PC-9 (cell line): ENCODE measurements at regions not wholly inside any gene's neighbourhood (a gene's known extent, or its start where the extent isn't known, plus 50 kb on each side); places are given as distances from the start of the nearest gene placed in this dataset.
A peak's percentile ranks its signal among the peaks of the same experiment; 100 is the strongest.

Experiments
- BruUV-seq: library from RNA; stranded (reverse); fragments of 400-500 nt; replicated peaks from 2 replicates; lab custom pipeline; 2021; lab: Mats Ljungman, UMichigan
- CTCF ChIA-PET: fragments of 300-600 bp; sonication (Branson Sonifier 250); formaldehyde crosslinking; loops from one replicate; lab custom pipeline; 2022; ENCODE audit warnings: antibody characterized with exemption; lab: Charles Lee
- POLR2A ChIA-PET: fragments of 300-600 bp; sonication (Branson Sonifier 250); formaldehyde crosslinking; loops from one replicate; lab custom pipeline; 2022; ENCODE audit warnings: antibody characterized with exemption; ENCODE audit not compliant: unreplicated experiment; lab: Charles Lee
- DNase-seq, 2 experiments: peaks; one replicate each; pipeline versions ENCODE4 v3.0.0 to v3.0.0-alpha.2; 2015 to 2022; ENCODE audit warnings: mixed read lengths in 1 of 2
- H2AFZ ChIP-seq: fragments of 200-600 bp; sonication (generic); 2 replicates; pipeline ENCODE4 v1.8.1; 2017; ENCODE audit warnings: antibody characterized with exemption
- H3F3A ChIP-seq: fragments of 200-600 bp; sonication (generic); 2 replicates; pipeline ENCODE4 v1.8.1; 2017; ENCODE audit warnings: antibody characterized with exemption, mild to moderate bottlenecking, low read depth; ENCODE audit not compliant: insufficient read depth
- H3K27ac ChIP-seq: fragments of 200-600 bp; sonication (generic); 2 replicates; pipeline ENCODE4 v1.6.1; 2016; ENCODE audit warnings: mixed run types
- H3K27me3 ChIP-seq: fragments of 200-600 bp; sonication (generic); 2 replicates; pipeline ENCODE4 v1.6.1; 2016; ENCODE audit warnings: low read depth, mixed run types; ENCODE audit not compliant: insufficient read depth
- H3K36me3 ChIP-seq: fragments of 200-600 bp; sonication (generic); 2 replicates; pipeline ENCODE4 v1.6.1; 2016; ENCODE audit warnings: low read depth, mixed run types
- H3K4me1 ChIP-seq: fragments of 200-600 bp; sonication (generic); replicated peaks from 2 replicates; pipeline ENCODE4 v1.6.1; 2016; ENCODE audit warnings: mixed run types; ENCODE audit not compliant: insufficient read depth
- H3K4me2 ChIP-seq: fragments of 200-600 bp; sonication (generic); 2 replicates; pipeline ENCODE4 v1.6.1; 2017; ENCODE audit warnings: mixed run types
- H3K4me3 ChIP-seq: fragments of 200-600 bp; sonication (generic); 2 replicates; pipeline ENCODE4 v1.6.1; 2016; ENCODE audit warnings: mixed run types
- H3K79me2 ChIP-seq: fragments of 200-600 bp; sonication (generic); 2 replicates; pipeline ENCODE4 v1.6.1; 2017; ENCODE audit warnings: low read depth, mixed run types
- H3K9me2 ChIP-seq: fragments of 200-600 bp; sonication (generic); 2 replicates; pipeline ENCODE4 v1.8.1; 2017; ENCODE audit warnings: mild to moderate bottlenecking; ENCODE audit not compliant: insufficient read depth
- H3K9me3 ChIP-seq: fragments of 200-600 bp; sonication (generic); 2 replicates; pipeline ENCODE4 v1.8.1; 2016; ENCODE audit warnings: low read depth; ENCODE audit not compliant: insufficient read depth
- H4K20me1 ChIP-seq: fragments of 200-600 bp; sonication (generic); 2 replicates; pipeline ENCODE4 v1.8.1; 2017; ENCODE audit not compliant: insufficient read depth
- EZH2 ChIP-seq: fragments of 200-600 bp; sonication (generic); IDR thresholded peaks from 2 replicates; pipeline ENCODE4 v1.8.0; 2017; ENCODE audit warnings: antibody characterized with exemption, low read depth
- intact Hi-C: fragments of 100-400 bp; cut with micrococcal nuclease; formaldehyde crosslinking; loops from one replicate; pipeline ENCODE4 v1.10.0; 2022; ENCODE audit not compliant: unreplicated experiment
- TF ChIP-seq, protein P1 (sequence below): fragments of 200-600 bp; sonication (generic); conservative IDR thresholded peaks from 2 replicates; pipeline ENCODE4 v1.6.1; 2017; ENCODE audit warnings: mixed run types, antibody characterized with exemption, mild to moderate bottlenecking, moderate library complexity

DNA sequence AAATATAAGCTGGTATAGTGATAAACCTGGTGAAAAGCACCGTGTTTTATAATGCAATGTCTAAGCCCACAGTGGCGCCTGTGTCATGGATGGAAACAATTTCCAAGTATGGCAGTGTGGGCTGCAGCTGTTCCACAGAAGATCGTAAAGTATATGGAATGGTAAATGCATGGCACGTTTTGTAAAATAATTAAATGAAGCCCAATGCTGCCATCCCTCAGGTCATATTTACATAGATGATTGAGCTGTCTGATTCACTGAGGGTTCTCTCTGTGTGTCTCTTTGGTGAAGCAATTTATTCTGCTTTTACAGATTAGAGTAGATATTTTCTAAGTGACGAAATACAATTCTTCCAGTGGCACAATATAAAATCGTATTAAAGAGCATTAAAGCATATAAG is 164.8 kb downstream of the ASMT start:
- intact Hi-C loops, result no loop called here
- ChIA-PET CTCF (no interaction called here), POLR2A (no interaction called here)
- DNase-seq, result no peak
- no peak overlapping the region for H3K27ac ChIP-seq
- no peaks in the 10 kb centered on the region for H3K4me1 ChIP-seq
- peaks cover 96% of the 10 kb centered on the region for H3K27me3 ChIP-seq
- no peak for TF ChIP-seq EZH2
- TF ChIP-seq, protein P1, sequence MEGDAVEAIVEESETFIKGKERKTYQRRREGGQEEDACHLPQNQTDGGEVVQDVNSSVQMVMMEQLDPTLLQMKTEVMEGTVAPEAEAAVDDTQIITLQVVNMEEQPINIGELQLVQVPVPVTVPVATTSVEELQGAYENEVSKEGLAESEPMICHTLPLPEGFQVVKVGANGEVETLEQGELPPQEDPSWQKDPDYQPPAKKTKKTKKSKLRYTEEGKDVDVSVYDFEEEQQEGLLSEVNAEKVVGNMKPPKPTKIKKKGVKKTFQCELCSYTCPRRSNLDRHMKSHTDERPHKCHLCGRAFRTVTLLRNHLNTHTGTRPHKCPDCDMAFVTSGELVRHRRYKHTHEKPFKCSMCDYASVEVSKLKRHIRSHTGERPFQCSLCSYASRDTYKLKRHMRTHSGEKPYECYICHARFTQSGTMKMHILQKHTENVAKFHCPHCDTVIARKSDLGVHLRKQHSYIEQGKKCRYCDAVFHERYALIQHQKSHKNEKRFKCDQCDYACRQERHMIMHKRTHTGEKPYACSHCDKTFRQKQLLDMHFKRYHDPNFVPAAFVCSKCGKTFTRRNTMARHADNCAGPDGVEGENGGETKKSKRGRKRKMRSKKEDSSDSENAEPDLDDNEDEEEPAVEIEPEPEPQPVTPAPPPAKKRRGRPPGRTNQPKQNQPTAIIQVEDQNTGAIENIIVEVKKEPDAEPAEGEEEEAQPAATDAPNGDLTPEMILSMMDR, result no peak
- no peaks in the 10 kb centered on the region for H3K79me2 ChIP-seq
- no peak overlapping the region for H3K4me3 ChIP-seq
- H4K20me1 ChIP-seq, result no peaks in the 10 kb centered on the region
- peaks cover 4% of the 10 kb centered on the region; the same call in 1 of the 2 replicates for H3K9me3 ChIP-seq
- H2AFZ ChIP-seq, result no peak overlapping the region
- H3K4me2 ChIP-seq, result no peak overlapping the region
- no peaks in the 10 kb centered on the region for H3K36me3 ChIP-seq
- no peaks in the 10 kb centered on the region for H3F3A ChIP-seq
- H3K9me2 ChIP-seq, result no peaks in the 10 kb centered on the region
- BruUV-seq, result no TSS peak

DNA sequence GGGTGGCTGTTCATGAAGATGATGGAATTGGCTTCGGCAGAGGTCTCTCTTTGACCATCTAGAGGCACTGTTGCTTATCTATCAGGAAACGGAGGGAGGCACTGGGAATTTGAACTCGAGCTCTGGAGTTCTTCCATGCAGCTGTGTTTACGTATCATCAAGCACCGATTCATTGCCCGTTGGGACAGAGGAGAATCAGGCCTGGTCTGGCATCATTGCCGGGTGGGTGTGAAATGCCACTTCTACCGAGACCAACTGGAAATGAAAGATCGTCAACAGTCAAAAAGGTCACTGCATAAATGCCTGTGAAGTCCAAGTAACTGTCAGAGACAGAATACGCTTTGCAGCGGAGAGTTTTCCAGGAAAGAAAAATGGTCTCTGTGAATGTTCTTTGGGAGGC is 166.9 kb downstream of the ASMT start:
- H3K9me2 ChIP-seq, result no peaks in the 10 kb centered on the region
- H3K9me3 ChIP-seq, result peaks cover 7% of the 10 kb centered on the region; the same call in 1 of the 2 replicates
- no peaks in the 10 kb centered on the region for H4K20me1 ChIP-seq
- no peak overlapping the region for H3K4me2 ChIP-seq
- no peak overlapping the region for H3K4me3 ChIP-seq
- no peak overlapping the region for H3K27ac ChIP-seq
- H3K79me2 ChIP-seq, result no peaks in the 10 kb centered on the region
- TF ChIP-seq, protein P1, result no peak
- TF ChIP-seq EZH2, result no peak
- CTCF ChIA-PET, result no interaction called here
- H3K36me3 ChIP-seq, result no peaks in the 10 kb centered on the region
- H3F3A ChIP-seq, result no peaks in the 10 kb centered on the region
- peaks cover 75% of the 10 kb centered on the region for H3K27me3 ChIP-seq
- POLR2A ChIA-PET, result no interaction called here
- intact Hi-C loops, result no loop called here
- H3K4me1 ChIP-seq, result no peaks in the 10 kb centered on the region
- no peak for DNase-seq
- no peak overlapping the region for H2AFZ ChIP-seq
- BruUV-seq, result no TSS peak

DNA sequence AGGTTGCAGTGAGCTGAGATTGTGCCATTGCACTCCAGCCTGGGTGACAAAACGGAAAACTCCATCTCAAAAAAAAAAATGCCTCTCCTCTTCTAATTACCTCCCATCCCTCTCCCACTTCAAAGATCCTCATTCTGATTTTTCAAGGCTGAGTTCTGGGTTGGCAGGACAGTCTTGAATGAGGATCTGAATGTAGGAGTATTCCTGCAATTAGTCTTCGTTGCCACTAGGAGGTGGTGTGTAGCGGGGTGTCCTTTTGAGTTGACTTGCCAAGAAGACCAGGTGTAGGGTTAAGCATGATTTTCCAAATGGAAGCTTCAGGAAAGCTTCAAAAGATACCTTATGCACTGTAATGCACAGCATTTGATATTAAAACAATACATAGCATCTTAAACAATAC is 169.9 kb downstream of the ASMT start:
- POLR2A ChIA-PET, result no interaction called here
- Histone ChIP-seq H3K4me3 (no peak overlapping the region), H3K9me2 (no peaks in the 10 kb centered on the region), H3K4me2 (no peak overlapping the region), H4K20me1 (no peaks in the 10 kb centered on the region), H3K79me2 (no peaks in the 10 kb centered on the region), H3K4me1 (no peaks in the 10 kb centered on the region), H3K27ac (no peak overlapping the region), H3K9me3 (peaks cover 7% of the 10 kb centered on the region; the same call in 1 of the 2 replicates), H2AFZ (no peak overlapping the region), H3F3A (no peaks in the 10 kb centered on the region), H3K36me3 (no peaks in the 10 kb centered on the region), H3K27me3 (peaks cover 45% of the 10 kb centered on the region)
- intact Hi-C loops, result no loop called here
- TF ChIP-seq EZH2, result no peak
- TF ChIP-seq, protein P1, result peak; percentile 59
- no peak for DNase-seq
- BruUV-seq, result no TSS peak
- CTCF ChIA-PET, result no interaction called here
